Neural progenitor cell (in vitro differentiated cells): ENCODE measurements at regions not wholly inside any gene's neighbourhood (a gene's known extent, or its start where the extent isn't known, plus 50 kb on each side); places are given as distances from the start of the nearest gene placed in this dataset.

Source experiments
- CTCF ChIP-seq: fragments of 200-600 bp; sonication (generic); IDR thresholded peaks from 2 replicates; pipeline ENCODE4 v1.5.1; 2017; ENCODE audit warnings: antibody characterized with exemption, mild to moderate bottlenecking
- EZH2 ChIP-seq: fragments of 200-600 bp; sonication (generic); IDR thresholded peaks from 2 replicates; pipeline ENCODE4 v1.6.1; 2017; ENCODE audit warnings: antibody characterized with exemption, mild to moderate bottlenecking, moderate library complexity
- EZH2phosphoT487 ChIP-seq: fragments of 200-600 bp; sonication (generic); IDR thresholded peaks from 2 replicates; pipeline ENCODE4 v1.6.1; 2017; ENCODE audit warnings: antibody characterized with exemption

GRCh38 chrX:39990388-39990787 is 107.4 kb downstream of the BCOR start:
- TF ChIP-seq CTCF, result no peak
- TF ChIP-seq EZH2phosphoT487, result no peak
- TF ChIP-seq EZH2, result no peak
